ENCODE measurements at regions not wholly inside any gene's neighbourhood (a gene's known extent, or its start where the extent isn't known, plus 50 kb on each side); places are given as distances from the start of the nearest gene placed in this dataset.

GRCh38 chr4:157795495-157795894 lies 377.3 kb downstream of the GASK1B start:
- H3K27me3 ChIP-seq (ENCODE audit: insufficient read depth, poor library complexity, severe bottlenecking) = no peaks in the 10 kb centered on the region
- no peak for TF ChIP-seq SPI1 (IDR thresholded peaks at IDR 0.05; ENCODE audit: borderline replicate concordance, low read depth)
- no peak for TF ChIP-seq POLR2AphosphoS5 (IDR thresholded peaks at IDR 0.05; ENCODE audit: low read depth)
- no peak for TF ChIP-seq REST (IDR thresholded peaks at IDR 0.05; ENCODE audit: insufficient replicate concordance, low read depth)
- no peak for TF ChIP-seq GABPA (IDR thresholded peaks at IDR 0.05; ENCODE audit: low read depth)
- TF ChIP-seq, protein P1, sequence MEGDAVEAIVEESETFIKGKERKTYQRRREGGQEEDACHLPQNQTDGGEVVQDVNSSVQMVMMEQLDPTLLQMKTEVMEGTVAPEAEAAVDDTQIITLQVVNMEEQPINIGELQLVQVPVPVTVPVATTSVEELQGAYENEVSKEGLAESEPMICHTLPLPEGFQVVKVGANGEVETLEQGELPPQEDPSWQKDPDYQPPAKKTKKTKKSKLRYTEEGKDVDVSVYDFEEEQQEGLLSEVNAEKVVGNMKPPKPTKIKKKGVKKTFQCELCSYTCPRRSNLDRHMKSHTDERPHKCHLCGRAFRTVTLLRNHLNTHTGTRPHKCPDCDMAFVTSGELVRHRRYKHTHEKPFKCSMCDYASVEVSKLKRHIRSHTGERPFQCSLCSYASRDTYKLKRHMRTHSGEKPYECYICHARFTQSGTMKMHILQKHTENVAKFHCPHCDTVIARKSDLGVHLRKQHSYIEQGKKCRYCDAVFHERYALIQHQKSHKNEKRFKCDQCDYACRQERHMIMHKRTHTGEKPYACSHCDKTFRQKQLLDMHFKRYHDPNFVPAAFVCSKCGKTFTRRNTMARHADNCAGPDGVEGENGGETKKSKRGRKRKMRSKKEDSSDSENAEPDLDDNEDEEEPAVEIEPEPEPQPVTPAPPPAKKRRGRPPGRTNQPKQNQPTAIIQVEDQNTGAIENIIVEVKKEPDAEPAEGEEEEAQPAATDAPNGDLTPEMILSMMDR (IDR thresholded peaks at IDR 0.05; ENCODE audit: insufficient read depth, low read length) = no peak
- no peak overlapping the region for H3K27ac ChIP-seq (replicated peaks)
- no peak overlapping the region for H3K4me3 ChIP-seq (replicated peaks; ENCODE audit: insufficient read depth, low read length)
- no peak for DNase-seq (ENCODE audit: low read depth in 1 of 2, low spot score in 1 of 2)

- TF ChIP-seq, protein P1 (IDR thresholded peaks at IDR 0.05; ENCODE audit: insufficient read depth, low read length) = no peak
- TF ChIP-seq GABPA (IDR thresholded peaks at IDR 0.05; ENCODE audit: low read depth) (no peak), REST (IDR thresholded peaks at IDR 0.05; ENCODE audit: insufficient replicate concordance, low read depth) (no peak), POLR2AphosphoS5 (IDR thresholded peaks at IDR 0.05; ENCODE audit: low read depth) (no peak), SPI1 (IDR thresholded peaks at IDR 0.05; ENCODE audit: borderline replicate concordance, low read depth) (no peak)
- no peaks in the 10 kb centered on the region for H3K27me3 ChIP-seq (ENCODE audit: insufficient read depth, poor library complexity, severe bottlenecking)
- H3K27ac ChIP-seq (replicated peaks) = no peak overlapping the region
- DNase-seq (ENCODE audit: low read depth in 1 of 2, low spot score in 1 of 2) = no peak
- no peak overlapping the region for H3K4me3 ChIP-seq (replicated peaks; ENCODE audit: insufficient read depth, low read length)
These were observed 380.1 kb downstream of the GASK1B start for GRCh38 chr4:157792716-157793115.

DNA sequence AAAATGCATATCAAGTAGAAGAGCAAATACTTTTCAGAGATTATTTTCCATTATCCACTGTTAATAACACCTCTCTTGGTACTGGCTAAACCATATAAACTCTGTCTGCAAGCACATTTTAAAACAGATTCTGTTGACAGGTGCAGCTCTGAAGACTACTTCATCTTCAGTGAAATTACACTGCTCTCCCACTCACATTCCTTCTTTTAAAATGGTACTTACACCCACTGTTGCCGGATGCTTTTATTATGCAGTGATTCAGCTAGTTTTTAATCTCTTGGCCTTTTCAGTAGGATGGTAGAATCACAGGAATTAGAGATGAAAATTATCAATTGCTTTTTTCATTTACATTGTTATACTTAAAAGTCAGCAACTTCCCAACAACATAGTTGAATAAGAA lies 381.6 kb downstream of the GASK1B start:
- DNase-seq (ENCODE audit: low read depth in 1 of 2, low spot score in 1 of 2) = no peak
- TF ChIP-seq, protein P1 (IDR thresholded peaks at IDR 0.05; ENCODE audit: insufficient read depth, low read length) = no peak
- TF ChIP-seq POLR2AphosphoS5 (IDR thresholded peaks at IDR 0.05; ENCODE audit: low read depth) (no peak), GABPA (IDR thresholded peaks at IDR 0.05; ENCODE audit: low read depth) (no peak), REST (IDR thresholded peaks at IDR 0.05; ENCODE audit: insufficient replicate concordance, low read depth) (no peak), SPI1 (IDR thresholded peaks at IDR 0.05; ENCODE audit: borderline replicate concordance, low read depth) (no peak)
- Histone ChIP-seq H3K4me3 (replicated peaks; ENCODE audit: insufficient read depth, low read length) (no peak overlapping the region), H3K27ac (replicated peaks) (no peak overlapping the region), H3K27me3 (ENCODE audit: insufficient read depth, poor library complexity, severe bottlenecking) (no peaks in the 10 kb centered on the region)

Data from HL-60 (cell line).